ENCODE measurements at regions not wholly inside any gene's neighbourhood (a gene's known extent, or its start where the extent isn't known, plus 50 kb on each side); places are given as distances from the start of the nearest gene placed in this dataset.

DNA sequence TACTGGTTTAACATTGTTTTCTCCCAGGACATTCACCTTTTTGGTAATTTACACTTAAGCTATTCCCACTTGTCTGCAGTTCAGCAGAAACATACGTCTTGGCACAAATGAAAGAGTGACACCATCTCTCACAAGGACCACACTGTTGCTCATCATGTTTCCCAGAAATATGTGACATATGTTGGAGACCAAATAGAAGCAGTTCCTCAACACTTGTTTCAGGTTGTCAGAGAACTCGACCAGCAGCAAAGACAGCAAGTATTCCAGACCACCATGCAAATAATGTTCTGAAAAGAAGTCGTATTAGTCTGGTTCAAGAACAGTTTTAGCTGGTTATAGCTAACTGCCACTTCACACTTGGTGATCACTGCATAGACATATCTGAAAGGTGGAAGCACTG, 81.3 kb upstream of the KLF6 start:
- TF ChIP-seq, protein P1, sequence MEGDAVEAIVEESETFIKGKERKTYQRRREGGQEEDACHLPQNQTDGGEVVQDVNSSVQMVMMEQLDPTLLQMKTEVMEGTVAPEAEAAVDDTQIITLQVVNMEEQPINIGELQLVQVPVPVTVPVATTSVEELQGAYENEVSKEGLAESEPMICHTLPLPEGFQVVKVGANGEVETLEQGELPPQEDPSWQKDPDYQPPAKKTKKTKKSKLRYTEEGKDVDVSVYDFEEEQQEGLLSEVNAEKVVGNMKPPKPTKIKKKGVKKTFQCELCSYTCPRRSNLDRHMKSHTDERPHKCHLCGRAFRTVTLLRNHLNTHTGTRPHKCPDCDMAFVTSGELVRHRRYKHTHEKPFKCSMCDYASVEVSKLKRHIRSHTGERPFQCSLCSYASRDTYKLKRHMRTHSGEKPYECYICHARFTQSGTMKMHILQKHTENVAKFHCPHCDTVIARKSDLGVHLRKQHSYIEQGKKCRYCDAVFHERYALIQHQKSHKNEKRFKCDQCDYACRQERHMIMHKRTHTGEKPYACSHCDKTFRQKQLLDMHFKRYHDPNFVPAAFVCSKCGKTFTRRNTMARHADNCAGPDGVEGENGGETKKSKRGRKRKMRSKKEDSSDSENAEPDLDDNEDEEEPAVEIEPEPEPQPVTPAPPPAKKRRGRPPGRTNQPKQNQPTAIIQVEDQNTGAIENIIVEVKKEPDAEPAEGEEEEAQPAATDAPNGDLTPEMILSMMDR (IDR thresholded peaks at IDR 0.05; ENCODE audit: extremely low read depth in 1 of 2, insufficient read depth in 1 of 2, low read depth in 1 of 2, low read length in 2 of 2): no peak
- TF ChIP-seq EZH2 (IDR thresholded peaks at IDR 0.05; ENCODE audit: borderline replicate concordance, low read depth, low read length, severe bottlenecking): no peak
- no peak for TF ChIP-seq FOS (IDR thresholded peaks at IDR 0.05; ENCODE audit: borderline replicate concordance, insufficient read depth, low read length)
- TF ChIP-seq POLR2AphosphoS5 (IDR thresholded peaks at IDR 0.05; ENCODE audit: insufficient read depth, low read depth, low read length): no peak
- no peak for TF ChIP-seq POLR2A (IDR thresholded peaks at IDR 0.05; ENCODE audit: low read depth, low read length)
- TF ChIP-seq, protein P2, sequence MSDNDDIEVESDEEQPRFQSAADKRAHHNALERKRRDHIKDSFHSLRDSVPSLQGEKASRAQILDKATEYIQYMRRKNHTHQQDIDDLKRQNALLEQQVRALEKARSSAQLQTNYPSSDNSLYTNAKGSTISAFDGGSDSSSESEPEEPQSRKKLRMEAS (IDR thresholded peaks at IDR 0.05; ENCODE audit: insufficient read depth, insufficient read length): no peak
- no peak for TF ChIP-seq MYC (IDR thresholded peaks at IDR 0.05; ENCODE audit: low read depth, low read length)
